PFSK-1 (cell line): ENCODE measurements at regions not wholly inside any gene's neighbourhood (a gene's known extent, or its start where the extent isn't known, plus 50 kb on each side); places are given as distances from the start of the nearest gene placed in this dataset.

ENCODE experiments used
- POLR2AphosphoS5 ChIP-seq: IDR thresholded peaks from 2 replicates; pipeline ENCODE4 v1.6.1; 2012; ENCODE audit warnings: low read depth, mild to moderate bottlenecking, control low read depth, low read length, moderate library complexity
- TAF1 ChIP-seq: IDR thresholded peaks from 2 replicates; pipeline ENCODE4 v1.6.1; 2012; ENCODE audit warnings: low read length, control low read depth, borderline replicate concordance; ENCODE audit not compliant: insufficient read depth
- TF ChIP-seq, protein P1 (sequence below), 2 experiments: IDR thresholded peaks; 2 replicates each; pipeline versions ENCODE4 v1.6.1 to v1.8.0; 2011 to 2012; ENCODE audit warnings: low read depth in 2 of 2, low read length in 2 of 2, control low read depth in 1 of 2, inconsistent platforms in 1 of 2, mild to moderate bottlenecking in 1 of 2, moderate library complexity in 1 of 2; ENCODE audit not compliant: insufficient read depth in 1 of 2

- no peak for TF ChIP-seq TAF1
- no peak for TF ChIP-seq POLR2AphosphoS5
- TF ChIP-seq, protein P1, sequence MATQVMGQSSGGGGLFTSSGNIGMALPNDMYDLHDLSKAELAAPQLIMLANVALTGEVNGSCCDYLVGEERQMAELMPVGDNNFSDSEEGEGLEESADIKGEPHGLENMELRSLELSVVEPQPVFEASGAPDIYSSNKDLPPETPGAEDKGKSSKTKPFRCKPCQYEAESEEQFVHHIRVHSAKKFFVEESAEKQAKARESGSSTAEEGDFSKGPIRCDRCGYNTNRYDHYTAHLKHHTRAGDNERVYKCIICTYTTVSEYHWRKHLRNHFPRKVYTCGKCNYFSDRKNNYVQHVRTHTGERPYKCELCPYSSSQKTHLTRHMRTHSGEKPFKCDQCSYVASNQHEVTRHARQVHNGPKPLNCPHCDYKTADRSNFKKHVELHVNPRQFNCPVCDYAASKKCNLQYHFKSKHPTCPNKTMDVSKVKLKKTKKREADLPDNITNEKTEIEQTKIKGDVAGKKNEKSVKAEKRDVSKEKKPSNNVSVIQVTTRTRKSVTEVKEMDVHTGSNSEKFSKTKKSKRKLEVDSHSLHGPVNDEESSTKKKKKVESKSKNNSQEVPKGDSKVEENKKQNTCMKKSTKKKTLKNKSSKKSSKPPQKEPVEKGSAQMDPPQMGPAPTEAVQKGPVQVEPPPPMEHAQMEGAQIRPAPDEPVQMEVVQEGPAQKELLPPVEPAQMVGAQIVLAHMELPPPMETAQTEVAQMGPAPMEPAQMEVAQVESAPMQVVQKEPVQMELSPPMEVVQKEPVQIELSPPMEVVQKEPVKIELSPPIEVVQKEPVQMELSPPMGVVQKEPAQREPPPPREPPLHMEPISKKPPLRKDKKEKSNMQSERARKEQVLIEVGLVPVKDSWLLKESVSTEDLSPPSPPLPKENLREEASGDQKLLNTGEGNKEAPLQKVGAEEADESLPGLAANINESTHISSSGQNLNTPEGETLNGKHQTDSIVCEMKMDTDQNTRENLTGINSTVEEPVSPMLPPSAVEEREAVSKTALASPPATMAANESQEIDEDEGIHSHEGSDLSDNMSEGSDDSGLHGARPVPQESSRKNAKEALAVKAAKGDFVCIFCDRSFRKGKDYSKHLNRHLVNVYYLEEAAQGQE (IDR thresholded peaks at IDR 0.05; ENCODE audit: insufficient read depth in 1 of 2, low read depth in 2 of 2, low read length in 2 of 2), result no peak
Measured at GRCh38 chr12:43131301-43131700, 420.7 kb downstream of the ADAMTS20 start.
